Limb (tissue), 2 donors: ENCODE measurements at regions not wholly inside any gene's neighbourhood (a gene's known extent, or its start where the extent isn't known, plus 50 kb on each side); places are given as distances from the start of the nearest gene placed in this dataset.
"Not testable (repeated sequence)": the region's sequence is repeated elsewhere in the genome, so short reads cannot be mapped to it uniquely, and the experiment has no call there.

Experiments used
- DNase-seq, 2 donors: peaks; one replicate each; pipeline ENCODE4 v3.0.0-alpha.2; 2016; ENCODE audit errors: extremely low spot score in 2 of 2

- DNase-seq, result no peak
These were observed 121.8 kb downstream of the KCNA5 start for GRCh38 chr12:5165296-5165970.

- peak in 1 of 2 donors; percentile 52 for DNase-seq
These were observed 123.3 kb downstream of the KCNA5 start for GRCh38 chr12:5166976-5167375.

- no peak for DNase-seq
These were observed 124.5 kb downstream of the KCNA5 start for GRCh38 chr12:5168148-5168547.

- no peak for DNase-seq
These were observed 127.2 kb downstream of the KCNA5 start for GRCh38 chr12:5170844-5171243.

GRCh38 chr12:5171701-5172100, 128.0 kb downstream of the KCNA5 start:
- DNase-seq, result peak; percentile 66 to 71

- DNase-seq, result no peak
These were observed 129.2 kb downstream of the KCNA5 start for GRCh38 chr12:5172886-5173285.

GRCh38 chr12:5173511-5174011, 129.9 kb downstream of the KCNA5 start:
- DNase-seq, result no peak

- DNase-seq, result not testable (repeated sequence)
These were observed 131.7 kb downstream of the KCNA5 start for GRCh38 chr12:5175415-5175814.

GRCh38 chr12:5176036-5176435, 132.4 kb downstream of the KCNA5 start:
- DNase-seq, result no peak

GRCh38 chr12:5177096-5177495, 133.4 kb downstream of the KCNA5 start:
- no peak for DNase-seq

GRCh38 chr12:5177731-5178130, 134.1 kb downstream of the KCNA5 start:
- no peak for DNase-seq

- no peak for DNase-seq
These were observed 134.9 kb downstream of the KCNA5 start for GRCh38 chr12:5178571-5178970.

- DNase-seq, result no peak
These were observed 136.8 kb downstream of the KCNA5 start for GRCh38 chr12:5180496-5180895.

- DNase-seq, result no peak
These were observed 140.5 kb downstream of the KCNA5 start for GRCh38 chr12:5184186-5184585.

GRCh38 chr12:5185435-5186069, 141.9 kb downstream of the KCNA5 start:
- no peak for DNase-seq

- DNase-seq, result peak in 1 of 2 donors; percentile 22
These were observed 143.0 kb downstream of the KCNA5 start for GRCh38 chr12:5186715-5187114.

GRCh38 chr12:5187136-5187535, 143.5 kb downstream of the KCNA5 start:
- no peak for DNase-seq

- no peak for DNase-seq
These were observed 144.8 kb downstream of the KCNA5 start for GRCh38 chr12:5188472-5188871.

GRCh38 chr12:5189173-5189572, 145.5 kb downstream of the KCNA5 start:
- DNase-seq, result no peak

- DNase-seq, result no peak
These were observed 148.3 kb downstream of the KCNA5 start for GRCh38 chr12:5191803-5192538.

- no peak for DNase-seq
These were observed 149.0 kb downstream of the KCNA5 start for GRCh38 chr12:5192726-5193125.

- DNase-seq, result no peak
These were observed 150.6 kb downstream of the KCNA5 start for GRCh38 chr12:5194306-5194705.
